HG03139 (cell line): ENCODE measurements at regions not wholly inside any gene's neighbourhood (a gene's known extent, or its start where the extent isn't known, plus 50 kb on each side); places are given as distances from the start of the nearest gene placed in this dataset.
"Not testable (repeated sequence)": the region's sequence is repeated elsewhere in the genome, so short reads cannot be mapped to it uniquely, and the experiment has no call there.

ENCODE experiments used
- ATAC-seq: cut with Tn5 transposase; IDR thresholded peaks from one replicate; pipeline ENCODE4 v1.9.1; 2021; ENCODE audit not compliant: unreplicated experiment

DNA sequence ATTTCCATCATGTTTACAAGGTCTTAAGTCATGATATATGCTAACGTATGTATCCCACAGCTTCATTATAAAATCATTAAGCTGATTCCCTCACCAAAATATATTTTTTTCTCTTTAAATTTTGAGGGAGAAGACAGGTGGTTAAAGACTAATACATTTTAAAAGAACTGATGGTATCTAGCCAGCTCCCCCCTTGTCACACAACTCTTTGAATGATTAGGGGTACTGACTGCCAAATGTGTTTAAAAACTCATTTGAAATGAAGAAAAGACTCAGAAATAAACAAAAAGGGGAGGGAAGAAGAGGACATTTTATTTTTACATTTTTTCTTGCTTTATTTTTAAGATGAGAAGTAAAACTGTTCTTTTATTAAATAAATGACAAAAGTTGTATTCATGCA is 805.3 kb downstream of the SATB2 start:
- ATAC-seq: no peak

DNA sequence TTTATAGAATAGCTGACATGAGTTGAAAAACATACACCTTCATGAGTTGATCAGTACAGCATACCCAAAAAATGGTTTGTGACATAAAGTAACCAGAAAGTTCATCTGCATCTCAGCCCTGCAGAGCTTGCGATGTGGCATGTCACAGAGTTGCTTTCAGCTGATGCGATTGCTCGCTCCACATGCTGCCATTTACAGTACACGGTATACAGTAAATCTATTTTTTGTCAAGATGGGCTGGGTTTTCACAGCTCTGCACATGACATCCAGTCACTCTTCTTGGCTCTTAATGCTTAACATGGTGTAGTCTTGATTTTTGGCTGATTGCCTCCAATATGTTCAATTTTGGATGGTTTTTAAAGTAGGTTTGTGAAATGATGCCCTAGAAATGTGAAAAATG is 811.9 kb downstream of the SATB2 start:
- no peak for ATAC-seq

DNA sequence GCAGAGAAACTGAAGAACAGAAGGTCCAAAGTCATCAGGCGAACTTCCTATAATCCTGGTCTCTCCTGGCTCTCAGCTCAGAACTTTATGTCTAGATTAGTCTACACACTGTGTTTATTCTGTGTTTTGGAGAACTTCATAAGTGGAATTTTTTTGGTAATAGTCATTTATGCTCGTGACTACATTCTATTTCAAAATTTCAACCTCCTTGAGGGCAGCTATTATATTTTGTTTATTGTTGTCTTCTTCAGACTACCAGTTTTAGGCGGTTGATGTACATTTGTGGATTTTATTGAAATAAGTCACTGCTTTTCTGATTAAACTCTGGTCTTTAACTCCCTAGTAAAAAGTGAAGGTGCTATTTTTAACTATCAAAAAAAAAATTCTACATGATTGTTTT is 816.6 kb downstream of the SATB2 start:
- ATAC-seq: no peak

DNA sequence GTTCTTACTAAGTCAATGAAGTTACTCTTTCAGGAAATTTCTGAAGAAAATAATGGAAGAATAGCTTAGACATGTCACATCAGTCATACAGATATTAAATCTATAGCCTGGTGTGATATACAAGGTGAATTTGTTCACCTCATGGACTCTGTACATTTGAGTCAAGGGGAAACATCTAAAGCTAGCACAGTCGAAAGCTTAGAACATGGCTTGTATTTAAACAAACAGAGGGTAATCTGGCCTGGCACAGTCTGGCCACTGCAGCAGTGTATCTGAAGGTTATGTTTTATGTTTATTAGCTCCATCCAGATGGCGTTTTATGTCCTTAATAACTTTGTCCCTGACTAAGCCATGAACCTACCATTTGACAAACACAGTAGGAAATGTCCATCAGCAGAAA is 817.3 kb downstream of the SATB2 start:
- no peak for ATAC-seq

DNA sequence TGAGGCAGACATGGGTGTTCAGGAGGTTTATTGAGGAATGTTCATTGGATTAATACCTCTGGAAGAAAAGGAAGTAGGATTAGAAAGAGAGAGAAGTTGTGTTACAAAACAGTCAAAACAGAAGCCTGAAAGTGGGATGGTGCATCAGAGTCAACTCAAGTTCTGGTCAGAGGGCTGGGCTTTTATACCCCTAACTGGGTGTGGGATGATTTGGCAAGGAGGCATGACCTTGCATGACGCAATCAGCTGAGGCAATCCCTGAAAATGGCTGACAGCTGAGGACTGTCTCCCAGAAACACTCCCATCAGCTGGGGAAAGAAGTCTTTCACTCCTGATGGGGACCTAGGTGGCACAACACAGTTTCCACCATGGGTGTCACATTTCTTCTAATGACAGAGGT is 818.2 kb downstream of the SATB2 start:
- ATAC-seq: no peak

DNA sequence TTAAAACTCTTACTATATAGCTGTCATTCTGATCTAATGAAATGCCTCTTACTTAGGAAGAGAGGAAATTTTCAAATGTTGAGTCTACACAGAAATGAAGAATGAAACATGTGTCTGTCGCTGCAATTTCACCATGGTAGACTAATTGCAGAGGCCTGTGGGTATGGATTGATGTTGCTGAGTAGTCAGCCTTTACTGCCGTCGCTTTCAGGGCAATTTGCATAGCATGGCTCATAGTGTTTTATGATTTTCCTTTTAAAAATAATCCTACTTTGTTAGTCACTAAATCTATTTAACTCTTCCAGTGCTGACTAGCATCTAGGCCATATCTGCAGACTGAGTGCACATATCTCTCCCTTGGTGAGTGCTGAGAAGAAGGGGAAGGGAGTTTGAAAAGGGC is 819.2 kb downstream of the SATB2 start:
- no peak for ATAC-seq

DNA sequence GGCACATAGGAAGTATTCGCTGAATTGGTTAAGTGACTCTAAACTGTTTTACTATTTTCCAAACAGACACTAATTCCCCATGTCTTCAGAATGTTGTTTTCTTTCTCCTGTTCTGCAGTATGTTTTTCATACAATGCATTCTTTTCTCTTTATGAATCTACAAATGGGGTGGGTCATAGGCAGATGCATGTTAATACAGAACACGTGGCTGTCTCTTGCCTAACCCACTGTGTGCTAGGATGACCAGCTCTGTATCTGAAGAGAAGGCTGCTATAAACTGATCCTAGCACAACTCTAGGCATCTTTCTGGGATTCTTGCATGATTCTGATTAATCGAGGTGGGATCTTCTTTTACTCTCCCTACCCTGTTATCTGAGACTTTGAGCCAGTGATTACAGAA is 826.0 kb downstream of the PLCL1 start:
- no peak for ATAC-seq

DNA sequence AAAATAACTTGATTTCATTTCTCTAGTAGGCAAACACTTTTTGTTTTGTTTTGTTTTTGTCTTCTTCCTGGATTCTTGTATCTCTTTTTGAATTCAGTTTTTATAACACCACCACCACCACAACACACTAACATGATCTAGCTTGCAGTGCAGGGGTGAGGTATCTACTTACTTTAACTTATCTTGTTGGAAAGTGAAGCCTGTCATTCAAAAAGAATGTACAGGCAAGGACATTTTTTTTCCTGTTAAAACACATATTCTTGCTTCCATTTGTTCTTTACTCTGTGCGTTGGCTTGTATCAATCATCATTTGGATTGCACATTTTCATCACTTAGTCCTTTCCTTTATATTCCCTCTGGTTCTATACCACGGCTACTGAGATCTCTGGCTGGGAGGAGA is 824.2 kb downstream of the PLCL1 start:
- ATAC-seq: no peak

DNA sequence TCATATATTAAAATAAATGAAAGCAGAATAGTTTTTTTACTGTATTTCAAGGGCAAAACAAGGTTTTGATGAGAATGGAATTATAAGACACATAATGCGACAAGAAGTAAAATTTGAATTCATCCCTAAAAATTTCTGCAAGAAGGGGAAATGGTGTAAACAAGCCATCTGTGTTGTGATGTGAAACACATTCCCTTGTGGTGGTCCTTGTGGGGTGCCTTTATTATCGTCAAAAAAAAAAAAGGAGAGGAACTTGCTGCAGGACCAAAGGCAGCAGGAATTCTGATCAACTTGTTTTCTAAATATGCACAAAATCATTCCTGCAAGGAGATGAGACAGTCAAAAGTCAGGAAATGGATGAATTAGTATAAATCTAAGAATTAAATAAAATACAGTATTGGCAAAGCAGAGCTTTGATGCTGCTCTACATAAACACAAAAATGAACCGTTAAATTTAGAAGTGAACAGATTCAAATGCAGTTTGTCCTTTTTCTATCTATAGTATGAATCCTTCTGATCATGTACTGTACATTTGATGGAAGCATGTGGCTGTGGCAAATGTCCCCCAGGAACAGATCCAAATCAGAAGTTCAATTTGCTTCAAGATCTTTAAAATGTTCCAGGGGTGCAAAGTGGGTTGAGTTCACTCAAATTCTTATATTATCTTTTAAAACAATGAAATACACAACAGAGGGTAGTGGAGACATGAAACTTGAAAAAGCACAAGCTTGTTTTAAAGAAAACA is 818.8 kb downstream of the PLCL1 start:
- no peak for ATAC-seq

DNA sequence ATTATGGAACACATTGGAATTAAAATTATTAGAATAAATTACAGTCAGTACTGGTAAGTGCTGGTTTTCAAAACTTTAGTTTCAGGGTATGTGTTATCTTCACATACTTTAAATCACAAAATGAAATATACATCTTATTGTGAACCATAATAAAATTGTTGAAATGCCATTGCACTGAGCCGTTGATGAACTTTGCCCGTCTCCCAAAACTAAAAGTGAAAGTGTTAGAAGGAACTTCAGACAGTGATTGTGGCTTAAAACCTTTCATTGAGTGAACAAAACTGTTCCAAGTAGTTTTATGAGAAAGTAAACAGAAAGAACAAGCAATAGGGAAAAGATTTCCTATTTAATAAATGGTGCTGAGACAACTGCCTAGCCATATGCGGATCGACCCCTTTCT is 811.6 kb downstream of the PLCL1 start:
- ATAC-seq: no peak

DNA sequence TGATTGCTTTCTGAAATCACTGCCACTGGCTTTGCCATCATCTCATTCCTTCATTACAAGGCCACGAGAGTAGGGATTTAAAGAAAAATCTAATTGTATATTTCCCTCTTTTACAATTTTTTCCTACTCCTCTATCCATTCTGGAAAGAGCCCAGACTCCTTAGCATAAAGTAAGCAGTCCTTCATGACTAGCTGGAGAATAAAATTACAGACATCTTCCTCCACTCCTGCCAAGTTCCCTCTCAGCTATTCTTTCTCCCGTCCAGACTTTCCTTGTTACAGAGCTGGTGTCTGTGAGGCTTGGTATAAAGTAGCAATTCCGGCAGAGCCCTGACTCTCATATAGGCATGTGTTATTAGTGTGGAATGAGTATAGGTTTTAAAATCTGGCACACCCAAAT is 806.8 kb downstream of the PLCL1 start:
- no peak for ATAC-seq

DNA sequence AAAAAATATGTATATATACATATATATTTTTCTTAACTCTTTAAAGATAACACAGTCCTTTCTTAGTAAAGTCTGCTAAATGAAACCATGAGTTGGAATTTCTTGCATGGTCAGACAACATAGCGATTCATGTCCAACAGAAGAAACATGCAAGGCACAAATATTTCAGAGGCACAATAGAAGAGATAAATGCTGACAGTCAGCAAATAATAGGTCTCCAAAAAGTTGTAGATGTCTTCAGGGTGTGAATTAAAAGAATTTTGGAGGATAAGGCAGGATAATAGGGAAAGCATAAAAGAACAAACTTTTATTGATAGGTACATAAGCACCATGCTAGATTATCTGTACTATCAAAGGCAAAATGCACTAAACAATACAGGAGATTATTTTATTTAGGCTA is 800.2 kb downstream of the PLCL1 start:
- no peak for ATAC-seq

DNA sequence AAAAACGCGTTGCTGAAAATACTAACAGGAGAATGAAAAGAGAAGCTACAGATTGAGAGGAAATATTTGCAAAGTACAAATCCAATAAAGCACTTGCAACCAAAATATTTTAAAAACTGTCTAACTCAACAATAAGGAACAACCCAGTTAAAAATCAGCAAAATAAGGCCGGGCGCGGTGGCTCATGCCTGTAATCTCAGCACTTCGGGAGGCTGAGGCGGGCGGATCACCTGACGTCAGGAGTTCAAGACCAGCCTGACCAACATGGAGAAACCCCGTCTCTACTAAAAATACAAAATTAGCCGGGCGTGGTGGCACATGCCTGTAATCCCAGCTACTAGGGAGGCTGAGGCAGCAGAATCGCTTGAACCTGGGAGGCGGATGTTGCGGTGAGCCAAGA is 798.6 kb downstream of the PLCL1 start:
- not testable (repeated sequence) for ATAC-seq

DNA sequence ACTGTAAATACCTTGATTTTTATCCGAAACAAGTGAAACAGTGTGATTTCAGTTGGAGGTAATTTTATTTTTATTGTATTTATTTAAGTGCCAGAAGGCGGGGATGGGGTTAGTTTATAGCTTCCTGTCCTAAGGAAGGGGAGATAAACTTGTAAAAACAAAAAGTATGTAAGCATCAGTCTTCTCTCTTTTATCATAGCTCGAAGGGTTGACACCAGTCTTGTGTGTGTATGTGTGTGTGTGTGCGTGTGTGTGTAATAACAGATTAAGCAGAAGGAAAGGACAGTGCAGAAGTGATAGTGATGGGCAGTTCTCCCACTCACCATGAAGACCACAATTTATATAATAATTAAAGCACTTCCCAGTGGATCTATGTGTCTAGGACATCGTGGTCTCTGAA is 793.3 kb downstream of the PLCL1 start:
- ATAC-seq: no peak

DNA sequence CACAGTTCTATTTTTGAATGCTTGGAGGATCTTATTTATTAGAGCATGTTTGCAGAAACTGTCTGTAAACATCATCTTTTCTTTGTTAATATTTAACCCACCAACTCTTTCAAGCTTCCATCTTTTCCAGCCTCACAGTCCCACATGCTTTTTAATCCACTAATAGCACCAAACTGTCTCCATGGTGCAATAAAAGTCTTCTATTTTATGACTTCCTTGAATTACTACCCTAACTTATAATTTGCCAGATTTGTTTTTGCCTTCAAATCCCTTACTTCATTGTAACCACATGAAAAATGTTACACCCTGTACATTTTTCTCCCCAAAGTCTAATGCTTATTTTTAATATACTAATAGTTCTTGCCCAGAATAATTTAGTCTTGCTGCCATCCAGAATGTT is 792.6 kb downstream of the PLCL1 start:
- no peak for ATAC-seq

DNA sequence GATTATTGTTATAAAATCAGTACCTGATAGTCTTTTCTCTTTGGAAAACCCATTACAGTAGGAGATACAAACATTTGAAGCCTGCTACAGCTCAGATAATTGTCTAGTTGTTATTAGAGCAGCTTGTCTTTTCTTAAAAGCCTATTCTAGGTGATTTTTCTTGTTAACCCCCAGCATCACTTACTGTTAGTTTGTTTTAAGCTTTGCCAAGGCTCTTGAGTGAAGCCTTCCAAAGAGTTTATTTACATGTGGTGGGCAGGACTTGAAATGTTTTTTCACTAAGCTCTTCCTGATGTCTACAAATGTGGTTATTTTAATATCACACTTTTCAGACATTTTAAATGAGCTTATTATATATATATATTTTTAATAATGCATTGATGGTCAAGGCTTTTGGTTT is 791.3 kb downstream of the PLCL1 start:
- no peak for ATAC-seq

DNA sequence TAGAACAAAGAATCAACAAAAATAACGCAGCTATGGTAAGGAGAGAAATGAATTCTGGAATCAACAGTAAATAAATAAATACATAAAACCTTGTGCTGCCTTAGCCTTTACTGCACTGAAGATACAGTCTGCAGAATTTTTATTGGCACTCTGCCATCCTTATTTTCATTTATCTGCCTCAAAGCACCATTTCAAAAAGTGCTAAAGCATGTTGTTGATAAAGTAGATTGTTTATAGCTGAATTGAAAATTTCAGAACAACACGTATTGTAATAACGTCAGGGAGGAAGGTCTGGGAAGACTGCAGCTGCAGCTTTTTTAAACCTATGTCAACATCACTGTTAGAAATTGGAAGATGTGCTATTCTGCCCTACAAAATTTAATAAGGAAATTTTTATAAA is 787.2 kb downstream of the PLCL1 start:
- ATAC-seq: no peak

DNA sequence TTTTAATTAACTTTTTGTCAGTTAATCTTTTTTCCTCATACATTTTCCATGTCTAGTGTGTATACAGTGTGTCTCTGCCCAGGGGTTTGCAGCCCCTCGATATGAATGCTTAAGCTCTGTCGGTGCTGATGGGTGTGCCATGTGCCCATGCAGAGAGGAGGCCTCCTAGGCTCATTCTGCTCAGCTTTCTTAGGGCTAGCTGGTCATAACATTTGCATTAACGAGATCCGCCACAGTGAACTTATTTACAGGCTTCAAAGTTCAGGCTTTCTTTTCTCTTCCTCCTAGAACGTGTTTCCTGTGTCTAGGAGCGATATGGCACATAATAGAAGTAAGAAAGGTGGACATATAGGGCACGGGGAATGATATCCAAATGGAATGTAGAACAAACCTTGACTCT is 783.3 kb downstream of the PLCL1 start:
- no peak for ATAC-seq

DNA sequence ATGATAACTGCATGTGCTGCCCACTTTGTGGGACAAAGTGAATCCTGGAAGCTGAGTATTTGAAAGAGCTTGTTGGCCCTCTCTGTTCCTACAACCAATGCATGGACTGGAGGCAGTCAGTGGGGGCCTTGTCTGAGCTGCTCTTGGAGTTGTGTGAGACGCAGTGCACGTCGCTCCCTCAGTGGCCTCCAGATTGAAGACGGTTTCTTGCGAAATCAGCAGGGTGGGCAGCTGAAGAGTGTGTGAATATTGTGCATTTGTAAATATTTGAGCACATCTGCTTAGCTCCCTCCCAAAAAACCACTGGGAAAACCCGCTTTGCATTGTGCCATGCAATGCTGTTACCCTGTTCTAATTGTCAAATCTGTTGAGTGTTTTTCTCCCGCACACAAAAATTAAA is 782.8 kb downstream of the PLCL1 start:
- ATAC-seq: no peak

DNA sequence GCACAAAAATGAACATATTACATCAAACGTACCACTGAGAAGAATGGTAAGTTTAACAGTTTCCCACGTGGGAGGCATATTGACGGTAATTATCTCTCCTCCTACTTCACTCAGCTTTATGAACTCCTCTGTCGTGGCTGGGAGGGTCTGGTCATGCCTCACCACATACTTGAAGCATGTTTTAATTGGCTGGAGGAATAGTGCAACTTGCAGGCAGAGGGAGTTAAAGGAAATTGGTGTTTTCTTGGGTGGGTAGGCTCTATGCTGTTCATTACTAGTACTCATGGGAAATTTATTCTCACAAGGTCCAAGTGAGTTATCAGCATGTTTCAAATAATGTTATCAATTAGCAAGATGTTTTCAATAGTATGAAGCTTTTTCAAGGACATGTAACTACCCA is 767.0 kb downstream of the PLCL1 start:
- no peak for ATAC-seq

DNA sequence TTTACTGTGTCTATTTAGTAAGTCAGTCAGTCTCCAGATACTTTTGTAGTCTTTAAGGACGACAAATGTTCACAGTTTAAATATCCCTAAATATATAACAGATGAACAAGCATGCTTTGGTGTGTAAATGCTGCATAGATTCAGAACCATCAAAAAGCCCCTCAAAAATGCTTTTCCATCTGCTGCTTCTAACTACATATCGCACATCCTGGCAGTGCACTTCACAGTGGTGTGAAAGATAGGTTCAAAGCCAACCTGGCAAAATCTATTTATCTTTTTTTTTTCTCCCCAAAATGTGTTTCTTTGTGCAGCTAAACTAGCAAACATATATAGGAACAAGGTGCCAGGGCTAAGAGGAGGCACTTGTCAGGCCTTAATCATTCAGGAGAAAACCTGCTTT is 753.8 kb downstream of the PLCL1 start:
- ATAC-seq: no peak

DNA sequence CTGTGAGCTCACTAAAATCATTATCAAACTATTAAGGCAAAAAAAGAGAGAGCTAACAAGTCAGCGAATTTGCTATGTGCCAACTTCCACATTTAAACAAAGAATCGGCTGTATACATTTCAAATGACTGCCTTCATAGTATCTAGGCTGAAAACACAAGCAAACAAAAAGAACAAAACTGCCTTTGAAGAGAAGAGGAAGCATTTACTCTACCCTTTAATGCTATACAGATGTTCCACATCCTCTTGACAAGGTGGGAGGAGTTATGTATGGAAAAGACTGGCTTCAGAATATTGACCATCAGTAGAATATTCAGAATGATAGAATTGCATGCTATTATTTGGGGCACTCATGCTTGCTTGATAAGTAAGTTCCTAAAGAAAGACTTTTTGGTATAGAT is 741.7 kb downstream of the PLCL1 start:
- ATAC-seq: no peak

DNA sequence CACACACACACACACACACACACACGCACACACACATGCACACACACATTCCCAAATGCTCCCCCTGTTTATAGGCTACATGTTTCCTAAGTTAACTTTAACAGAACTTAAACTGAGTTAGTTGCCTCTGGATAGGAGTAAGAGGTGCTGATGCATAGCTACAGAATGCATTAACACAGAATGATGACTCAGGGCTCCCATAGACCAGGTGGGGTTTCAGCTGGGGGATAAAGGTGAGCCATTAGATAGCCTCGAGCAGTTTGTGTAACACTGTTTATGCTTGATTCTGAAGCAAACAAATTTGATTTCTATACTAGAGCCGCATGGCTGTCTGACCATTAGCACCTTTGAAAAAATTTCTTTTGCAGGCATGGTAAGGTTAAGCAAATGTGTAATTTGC is 741.0 kb downstream of the PLCL1 start:
- ATAC-seq: no peak

DNA sequence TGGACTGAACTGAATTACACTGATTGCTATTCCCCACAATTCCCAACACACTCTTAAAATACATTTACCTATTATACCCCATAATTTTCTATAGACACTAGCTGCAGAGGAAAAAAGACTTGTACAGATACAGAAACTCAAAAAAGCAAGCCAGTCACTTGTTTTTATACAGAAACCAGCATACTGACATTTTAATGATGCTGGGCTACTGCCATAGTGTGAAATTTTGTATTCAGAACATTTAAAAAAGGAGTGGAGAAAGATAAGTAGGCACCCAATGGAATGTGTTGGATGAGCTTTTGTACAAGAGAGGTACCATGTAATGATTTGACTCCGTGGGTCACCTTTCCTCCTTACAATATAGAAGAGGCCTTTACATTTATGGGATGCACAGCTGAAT is 740.1 kb downstream of the PLCL1 start:
- no peak for ATAC-seq
